HEK293 (cell line): ENCODE measurements at regions not wholly inside any gene's neighbourhood (a gene's known extent, or its start where the extent isn't known, plus 50 kb on each side); places are given as distances from the start of the nearest gene placed in this dataset.

Experiments
- CTCF ChIA-PET: fragments of 350-600 bp; formaldehyde crosslinking; extraction: SDS; loops from one replicate; lab custom pipeline; 2021; ENCODE audit warnings: antibody characterized with exemption; lab: Yijun Ruan, JAX
- POLR2A ChIA-PET: fragments of 300-600 bp; formaldehyde crosslinking; extraction: SDS; loops from one replicate; lab custom pipeline; 2020; ENCODE audit warnings: antibody characterized with exemption, inconsistent platforms; lab: Yijun Ruan, JAX
- H3K27ac ChIP-seq: fragments of 200-500 bp; sonication (Bioruptor generic); 2 replicates; pipeline ENCODE4 v1.5.1; 2014; ENCODE audit warnings: low read depth, low read length, control low read depth, inconsistent platforms; ENCODE audit errors: extremely low read depth
- H3K36me3 ChIP-seq, 2 experiments: fragments of 200-500 bp in 1 of 2; sonication (Bioruptor generic) in 1 of 2; 1 replicate in 1 of 2; 2 replicates in 1 of 2; pipeline ENCODE4 v1.5.1; 2014 to 2017; ENCODE audit warnings: inconsistent platforms in 2 of 2, low read length in 2 of 2; ENCODE audit not compliant: control insufficient read depth in 2 of 2, insufficient read depth in 1 of 2
- H3K4me1 ChIP-seq: fragments of 200-500 bp; sonication (Bioruptor generic); 2 replicates; pipeline ENCODE4 v1.5.1; 2014; ENCODE audit warnings: mild to moderate bottlenecking, low read length, inconsistent platforms; ENCODE audit not compliant: control insufficient read depth, insufficient read depth
- H3K4me3 ChIP-seq: 2 replicates; pipeline ENCODE4 v1.5.1; 2011; ENCODE audit warnings: low read depth, mild to moderate bottlenecking, control low read depth, low read length, moderate library complexity
- H3K9me3 ChIP-seq: fragments of 200-500 bp; sonication (Bioruptor generic); 2 replicates; pipeline ENCODE4 v1.5.1; 2014; ENCODE audit warnings: low read depth, low read length, inconsistent platforms; ENCODE audit not compliant: control insufficient read depth, insufficient read depth
- FEZF1 ChIP-seq: fragments of 450-650 bp; formaldehyde crosslinking; IDR thresholded peaks from 2 replicates; pipeline ENCODE4 v1.5.1; 2016; ENCODE audit warnings: missing biosample characterization, missing genetic modification characterization
- GFI1B ChIP-seq: fragments of 450-650 bp; formaldehyde crosslinking; IDR thresholded peaks from 2 replicates; pipeline ENCODE4 v1.5.1; 2016; ENCODE audit warnings: missing biosample characterization, missing genetic modification characterization
- MEIS1 ChIP-seq: sonication (generic); formaldehyde crosslinking; IDR thresholded peaks from 2 replicates; pipeline ENCODE4 v1.8.1; 2022; ENCODE audit warnings: missing genetic modification reagents, mild to moderate bottlenecking, borderline replicate concordance
- SALL2 ChIP-seq: fragments of 450-650 bp; formaldehyde crosslinking; IDR thresholded peaks from 2 replicates; pipeline ENCODE4 v1.5.0; 2017; ENCODE audit warnings: missing biosample characterization, mild to moderate bottlenecking, missing genetic modification characterization, borderline replicate concordance
- ZNF10 ChIP-seq: fragments of 450-650 bp; formaldehyde crosslinking; IDR thresholded peaks from 2 replicates; pipeline ENCODE4 v1.5.1; 2017; ENCODE audit warnings: missing biosample characterization, missing genetic modification characterization
- ZNF18 ChIP-seq: fragments of 450-650 bp; formaldehyde crosslinking; IDR thresholded peaks from 2 replicates; pipeline ENCODE4 v1.5.1; 2016; ENCODE audit warnings: missing biosample characterization, missing genetic modification characterization
- ZNF184 ChIP-seq: fragments of 450-650 bp; IDR thresholded peaks from 2 replicates; pipeline ENCODE4 v1.5.1; 2018; ENCODE audit warnings: missing biosample characterization, mild to moderate bottlenecking, missing genetic modification characterization
- ZNF19 ChIP-seq: fragments of 450-650 bp; formaldehyde crosslinking; IDR thresholded peaks from 2 replicates; pipeline ENCODE4; 2016; ENCODE audit warnings: missing biosample characterization, missing genetic modification characterization, low read depth
- ZNF202 ChIP-seq: fragments of 450-650 bp; formaldehyde crosslinking; IDR thresholded peaks from 2 replicates; pipeline ENCODE4 v1.5.1; 2016; ENCODE audit warnings: missing biosample characterization, missing genetic modification characterization, borderline replicate concordance
- ZNF24 ChIP-seq: fragments of 450-650 bp; formaldehyde crosslinking; IDR thresholded peaks from 2 replicates; pipeline ENCODE4 v1.5.1; 2016; ENCODE audit warnings: missing biosample characterization, missing genetic modification characterization
- ZNF292 ChIP-seq: fragments of 450-650 bp; formaldehyde crosslinking; IDR thresholded peaks from 2 replicates; pipeline ENCODE4 v1.5.1; 2016; ENCODE audit warnings: low read depth, missing biosample characterization, missing genetic modification characterization, borderline replicate concordance
- ZNF398 ChIP-seq: fragments of 450-650 bp; formaldehyde crosslinking; IDR thresholded peaks from 2 replicates; pipeline ENCODE4 v1.5.1; 2017; ENCODE audit warnings: missing biosample characterization, missing genetic modification characterization
- ZNF416 ChIP-seq: fragments of 450-650 bp; formaldehyde crosslinking; IDR thresholded peaks from 2 replicates; pipeline ENCODE4 v1.5.1; 2016; ENCODE audit warnings: missing biosample characterization, missing genetic modification characterization
- ZNF426 ChIP-seq: fragments of 450-650 bp; formaldehyde crosslinking; IDR thresholded peaks from 2 replicates; pipeline ENCODE4 v1.5.1; 2017; ENCODE audit warnings: missing biosample characterization, missing genetic modification characterization, mild to moderate bottlenecking, inconsistent platforms, moderate library complexity
- ZNF544 ChIP-seq: fragments of 450-650 bp; formaldehyde crosslinking; IDR thresholded peaks from 2 replicates; pipeline ENCODE4 v1.5.0; 2017; ENCODE audit warnings: missing biosample characterization, missing genetic modification characterization
- ZNF548 ChIP-seq: fragments of 450-650 bp; formaldehyde crosslinking; IDR thresholded peaks from 2 replicates; pipeline ENCODE4 v1.5.1; 2016; ENCODE audit warnings: missing biosample characterization, missing genetic modification characterization
- ZNF549 ChIP-seq: fragments of 450-650 bp; IDR thresholded peaks from 2 replicates; pipeline ENCODE4 v1.5.1; 2018; ENCODE audit warnings: missing biosample characterization, missing genetic modification characterization, mild to moderate bottlenecking, inconsistent platforms, moderate library complexity
- ZNF561 ChIP-seq: fragments of 450-650 bp; IDR thresholded peaks from 2 replicates; pipeline ENCODE4 v1.5.1; 2018; ENCODE audit warnings: missing biosample characterization, missing genetic modification characterization, borderline replicate concordance
- ZNF596 ChIP-seq: fragments of 450-650 bp; IDR thresholded peaks from 2 replicates; pipeline ENCODE4 v1.5.0; 2018; ENCODE audit warnings: missing biosample characterization, mild to moderate bottlenecking, missing genetic modification characterization, moderate library complexity
- ZNF664 ChIP-seq: fragments of 450-650 bp; formaldehyde crosslinking; IDR thresholded peaks from 2 replicates; pipeline ENCODE4 v1.5.1; 2016; ENCODE audit warnings: missing biosample characterization, missing genetic modification characterization
- TF ChIP-seq, protein P1 (sequence below): fragments of 450-650 bp; formaldehyde crosslinking; IDR thresholded peaks from 2 replicates; pipeline ENCODE4 v1.5.1; 2016; ENCODE audit warnings: missing biosample characterization, missing genetic modification characterization
- TF ChIP-seq, protein P2 (sequence below): fragments of 450-650 bp; formaldehyde crosslinking; IDR thresholded peaks from 2 replicates; pipeline ENCODE4 v1.5.1; 2016; ENCODE audit warnings: missing biosample characterization, missing genetic modification characterization
- TF ChIP-seq, protein P3 (sequence below): fragments of 450-650 bp; formaldehyde crosslinking; IDR thresholded peaks from 2 replicates; pipeline ENCODE4 v1.5.1; 2016; ENCODE audit warnings: missing biosample characterization, missing genetic modification characterization

GRCh38 chr7:15914611-15915010, 228.1 kb upstream of the MEOX2 start (continued):
- TF ChIP-seq, protein P1, sequence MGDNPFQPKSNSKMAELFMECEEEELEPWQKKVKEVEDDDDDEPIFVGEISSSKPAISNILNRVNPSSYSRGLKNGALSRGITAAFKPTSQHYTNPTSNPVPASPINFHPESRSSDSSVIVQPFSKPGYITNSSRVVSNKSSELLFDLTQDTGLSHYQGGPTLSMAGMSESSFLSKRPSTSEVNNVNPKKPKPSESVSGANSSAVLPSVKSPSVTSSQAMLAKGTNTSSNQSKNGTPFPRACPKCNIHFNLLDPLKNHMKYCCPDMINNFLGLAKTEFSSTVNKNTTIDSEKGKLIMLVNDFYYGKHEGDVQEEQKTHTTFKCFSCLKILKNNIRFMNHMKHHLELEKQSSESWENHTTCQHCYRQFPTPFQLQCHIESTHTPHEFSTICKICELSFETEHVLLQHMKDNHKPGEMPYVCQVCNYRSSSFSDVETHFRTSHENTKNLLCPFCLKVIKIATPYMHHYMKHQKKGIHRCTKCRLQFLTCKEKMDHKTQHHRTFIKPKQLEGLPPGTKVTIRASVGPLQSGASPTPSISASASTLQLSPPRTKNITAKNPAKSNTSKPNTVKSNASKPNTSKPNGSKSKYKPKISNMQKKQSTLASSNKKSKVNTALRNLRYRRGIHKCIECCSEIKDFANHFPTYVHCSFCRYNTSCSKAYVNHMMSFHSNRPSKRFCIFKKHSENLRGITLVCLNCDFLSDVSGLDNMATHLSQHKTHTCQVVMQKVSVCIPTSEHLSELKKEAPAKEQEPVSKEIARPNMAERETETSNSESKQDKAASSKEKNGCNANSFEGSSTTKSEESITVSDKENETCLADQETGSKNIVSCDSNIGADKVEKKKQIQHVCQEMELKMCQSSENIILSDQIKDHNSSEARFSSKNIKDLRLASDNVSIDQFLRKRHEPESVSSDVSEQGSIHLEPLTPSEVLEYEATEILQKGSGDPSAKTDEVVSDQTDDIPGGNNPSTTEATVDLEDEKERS (tag by site-specific recombination): no peak
- TF ChIP-seq ZNF10 (tag by site-specific recombination) (no peak), ZNF292 (no peak), SALL2 (no peak), ZNF549 (no peak), ZNF544 (tag by site-specific recombination) (no peak)
- TF ChIP-seq, protein P2, sequence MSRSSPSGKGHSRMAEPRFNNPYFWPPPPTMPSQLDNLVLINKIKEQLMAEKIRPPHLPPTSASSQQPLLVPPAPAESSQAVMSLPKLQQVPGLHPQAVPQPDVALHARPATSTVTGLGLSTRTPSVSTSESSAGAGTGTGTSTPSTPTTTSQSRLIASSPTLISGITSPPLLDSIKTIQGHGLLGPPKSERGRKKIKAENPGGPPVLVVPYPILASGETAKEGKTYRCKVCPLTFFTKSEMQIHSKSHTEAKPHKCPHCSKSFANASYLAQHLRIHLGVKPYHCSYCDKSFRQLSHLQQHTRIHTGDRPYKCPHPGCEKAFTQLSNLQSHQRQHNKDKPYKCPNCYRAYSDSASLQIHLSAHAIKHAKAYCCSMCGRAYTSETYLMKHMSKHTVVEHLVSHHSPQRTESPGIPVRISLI (tag by site-specific recombination): no peak

DNA sequence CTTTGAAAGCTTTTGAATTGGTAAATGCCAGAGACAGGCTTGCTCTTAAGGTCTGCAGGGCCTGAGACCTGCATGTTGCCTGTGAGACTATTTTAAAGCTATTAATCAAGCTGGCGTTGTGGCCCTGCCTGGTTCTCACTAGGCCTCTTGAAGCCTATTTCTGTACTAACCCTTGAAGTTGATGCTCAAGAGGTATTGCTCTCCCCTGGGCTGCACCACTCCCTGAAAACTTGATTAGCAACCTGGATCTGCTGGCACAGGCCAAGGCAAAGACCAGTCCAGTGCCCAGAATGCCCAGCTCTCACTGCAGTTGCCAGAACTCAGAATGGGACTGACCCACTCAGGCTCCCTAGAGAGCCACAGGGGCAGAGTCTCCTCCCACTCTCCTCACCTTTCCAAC, 220.0 kb upstream of the MEOX2 start:
- Histone ChIP-seq H3K4me3 (no peak overlapping the region), H3K9me3 (no peaks in the 10 kb centered on the region), H3K27ac (no peak overlapping the region), H3K36me3 (no peaks in the 10 kb centered on the region), H3K4me1 (no peaks in the 10 kb centered on the region; the same call in 1 of the 2 replicates)
- ChIA-PET POLR2A (no interaction called here), CTCF (no interaction called here)
- TF ChIP-seq ZNF24 (tag by site-specific recombination): no peak
- no peak for TF ChIP-seq ZNF544 (tag by site-specific recombination)
- TF ChIP-seq ZNF19: no peak
- no peak for TF ChIP-seq ZNF548 (tag by site-specific recombination)

DNA sequence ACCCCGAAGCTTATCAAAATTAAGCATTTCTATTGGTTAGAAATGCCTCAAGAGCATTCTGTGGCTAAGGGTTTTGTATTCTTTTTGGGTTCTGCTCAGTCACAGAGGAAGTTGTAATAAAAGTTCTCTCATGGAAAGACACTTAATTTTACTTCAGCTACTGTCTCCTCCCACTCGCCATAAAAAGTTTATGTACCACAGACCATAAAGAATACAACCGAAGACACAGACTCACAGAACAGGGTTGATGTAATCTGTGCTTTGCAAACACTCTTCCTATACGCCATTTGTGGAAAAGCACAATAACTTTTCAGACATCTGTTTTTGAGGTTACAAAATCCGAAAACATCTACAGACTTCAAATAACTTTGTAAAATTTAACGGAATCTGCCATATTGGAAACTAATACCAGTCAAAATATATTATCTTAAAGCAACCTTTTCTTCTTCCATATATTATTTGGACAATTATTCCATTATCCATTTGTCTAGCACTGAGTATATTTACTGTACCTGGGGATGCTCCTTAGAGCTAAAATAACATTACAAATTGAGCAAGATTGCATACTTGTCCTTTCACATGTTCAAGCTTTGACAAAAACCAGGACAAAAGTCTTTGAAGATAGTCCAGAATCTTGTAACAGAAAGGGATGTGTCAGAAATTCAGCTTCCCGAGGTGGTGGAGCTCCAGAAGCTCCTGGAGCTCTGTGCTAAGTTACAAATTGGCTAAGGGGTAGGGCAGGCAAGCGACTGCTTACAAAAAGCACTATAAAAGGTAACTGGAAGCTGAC, 219.0 kb upstream of the MEOX2 start:
- no peak overlapping the region for H3K4me3 ChIP-seq
- no peak overlapping the region for H3K27ac ChIP-seq
- ChIA-PET CTCF (no interaction called here), POLR2A (no interaction called here)
- H3K4me1 ChIP-seq: no peaks in the 10 kb centered on the region; the same call in 1 of the 2 replicates
- H3K9me3 ChIP-seq: no peaks in the 10 kb centered on the region
- no peaks in the 10 kb centered on the region for H3K36me3 ChIP-seq
- TF ChIP-seq GFI1B (tag by site-specific recombination): no peak
- no peak for TF ChIP-seq ZNF544 (tag by site-specific recombination)
- no peak for TF ChIP-seq ZNF596
- no peak for TF ChIP-seq ZNF398 (tag by site-specific recombination)
- no peak for TF ChIP-seq ZNF426 (tag by site-specific recombination)
- no peak for TF ChIP-seq ZNF416 (tag by site-specific recombination)
- TF ChIP-seq ZNF184 (tag by site-specific recombination): no peak
- TF ChIP-seq ZNF664: no peak
- no peak for TF ChIP-seq ZNF18
- TF ChIP-seq MEIS1 (CRISPR knock-in tag): no peak
- TF ChIP-seq, protein P3, sequence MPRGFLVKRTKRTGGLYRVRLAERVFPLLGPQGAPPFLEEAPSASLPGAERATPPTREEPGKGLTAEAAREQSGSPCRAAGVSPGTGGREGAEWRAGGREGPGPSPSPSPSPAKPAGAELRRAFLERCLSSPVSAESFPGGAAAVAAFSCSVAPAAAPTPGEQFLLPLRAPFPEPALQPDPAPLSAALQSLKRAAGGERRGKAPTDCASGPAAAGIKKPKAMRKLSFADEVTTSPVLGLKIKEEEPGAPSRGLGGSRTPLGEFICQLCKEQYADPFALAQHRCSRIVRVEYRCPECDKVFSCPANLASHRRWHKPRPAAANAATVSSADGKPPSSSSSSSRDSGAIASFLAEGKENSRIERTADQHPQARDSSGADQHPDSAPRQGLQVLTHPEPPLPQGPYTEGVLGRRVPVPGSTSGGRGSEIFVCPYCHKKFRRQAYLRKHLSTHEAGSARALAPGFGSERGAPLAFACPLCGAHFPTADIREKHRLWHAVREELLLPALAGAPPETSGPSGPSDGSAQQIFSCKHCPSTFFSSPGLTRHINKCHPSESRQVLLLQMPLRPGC (tag by site-specific recombination): no peak
- TF ChIP-seq FEZF1 (tag by site-specific recombination): no peak
- TF ChIP-seq ZNF561: no peak
- no peak for TF ChIP-seq ZNF202
